AG10803 (cell line): ENCODE measurements at regions not wholly inside any gene's neighbourhood (a gene's known extent, or its start where the extent isn't known, plus 50 kb on each side); places are given as distances from the start of the nearest gene placed in this dataset.

Experiments used
- DNase-seq: peaks from one replicate; pipeline ENCODE4 v3.0.0; 2010; ENCODE audit warnings: low read depth
- H3K4me3 ChIP-seq: 2 replicates; pipeline ENCODE4 v1.5.1; 2011; ENCODE audit warnings: mild to moderate bottlenecking, low read length, control low read depth
- TF ChIP-seq, protein P1 (sequence below): conservative IDR thresholded peaks from 2 replicates; pipeline ENCODE4 v1.5.1; 2011; ENCODE audit warnings: mild to moderate bottlenecking, low read length, control low read depth, inconsistent platforms

DNA sequence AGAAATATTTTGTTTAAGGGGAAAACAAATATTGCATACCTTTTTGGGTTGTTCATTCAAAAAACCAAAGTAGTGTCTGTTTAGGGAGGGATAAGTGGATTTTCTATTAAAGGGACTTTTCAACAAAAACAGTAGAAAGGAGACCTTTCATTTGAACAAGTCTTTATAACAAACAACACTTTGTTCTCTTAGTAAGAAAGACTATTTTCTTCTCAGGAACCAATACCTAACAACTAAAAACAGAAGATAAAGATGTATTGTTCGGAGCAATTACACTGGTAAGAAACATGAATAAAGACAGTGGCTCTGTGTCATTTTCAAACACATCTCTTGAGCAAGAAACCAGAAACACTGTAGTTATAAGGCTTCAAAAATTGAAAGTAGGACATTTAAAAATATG, 1610.1 kb upstream of the PCDH20 start:
- TF ChIP-seq, protein P1, sequence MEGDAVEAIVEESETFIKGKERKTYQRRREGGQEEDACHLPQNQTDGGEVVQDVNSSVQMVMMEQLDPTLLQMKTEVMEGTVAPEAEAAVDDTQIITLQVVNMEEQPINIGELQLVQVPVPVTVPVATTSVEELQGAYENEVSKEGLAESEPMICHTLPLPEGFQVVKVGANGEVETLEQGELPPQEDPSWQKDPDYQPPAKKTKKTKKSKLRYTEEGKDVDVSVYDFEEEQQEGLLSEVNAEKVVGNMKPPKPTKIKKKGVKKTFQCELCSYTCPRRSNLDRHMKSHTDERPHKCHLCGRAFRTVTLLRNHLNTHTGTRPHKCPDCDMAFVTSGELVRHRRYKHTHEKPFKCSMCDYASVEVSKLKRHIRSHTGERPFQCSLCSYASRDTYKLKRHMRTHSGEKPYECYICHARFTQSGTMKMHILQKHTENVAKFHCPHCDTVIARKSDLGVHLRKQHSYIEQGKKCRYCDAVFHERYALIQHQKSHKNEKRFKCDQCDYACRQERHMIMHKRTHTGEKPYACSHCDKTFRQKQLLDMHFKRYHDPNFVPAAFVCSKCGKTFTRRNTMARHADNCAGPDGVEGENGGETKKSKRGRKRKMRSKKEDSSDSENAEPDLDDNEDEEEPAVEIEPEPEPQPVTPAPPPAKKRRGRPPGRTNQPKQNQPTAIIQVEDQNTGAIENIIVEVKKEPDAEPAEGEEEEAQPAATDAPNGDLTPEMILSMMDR, result no peak
- DNase-seq, result no peak
- H3K4me3 ChIP-seq, result no peak overlapping the region

DNA sequence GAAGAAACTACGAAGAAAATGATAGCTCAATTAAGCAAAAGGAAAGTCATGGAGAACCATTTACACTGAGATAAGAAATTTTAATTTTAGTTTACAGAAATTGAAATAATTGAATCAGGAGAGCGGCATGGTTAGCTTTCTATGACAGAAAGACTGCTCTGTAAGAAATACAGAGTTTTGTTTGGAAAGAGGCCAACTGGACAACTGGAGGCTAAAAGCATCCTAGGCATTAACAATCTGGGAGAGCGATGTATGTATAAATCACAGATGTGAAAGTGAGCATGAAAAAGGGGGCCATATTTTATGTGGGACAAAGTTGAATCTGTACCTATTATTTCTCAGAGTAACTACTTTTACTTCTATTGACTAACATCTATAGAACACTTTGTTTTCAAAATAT, 1608.8 kb upstream of the PCDH20 start:
- no peak for DNase-seq
- H3K4me3 ChIP-seq, result no peak overlapping the region
- TF ChIP-seq, protein P1, result no peak

DNA sequence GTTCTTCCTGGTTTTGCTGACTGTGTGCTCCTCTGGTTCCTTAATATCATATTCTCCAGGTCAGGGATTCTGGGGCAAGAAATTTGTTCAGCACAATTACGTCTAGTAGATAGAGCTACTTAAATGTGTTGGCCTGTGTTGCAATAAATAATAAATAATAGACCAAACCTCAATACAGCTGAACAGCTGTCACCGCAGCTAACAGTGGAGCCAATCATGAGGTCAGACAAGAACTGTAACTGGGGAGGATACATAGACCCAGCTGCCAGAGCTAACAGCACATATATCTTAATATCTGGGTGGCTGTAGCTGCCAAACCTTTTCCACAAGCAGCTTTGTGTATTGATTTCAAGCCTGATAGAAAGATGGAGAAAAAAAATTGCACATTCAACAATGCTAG, 1596.3 kb upstream of the PCDH20 start:
- no peak for DNase-seq
- TF ChIP-seq, protein P1, result no peak
- no peak overlapping the region for H3K4me3 ChIP-seq

DNA sequence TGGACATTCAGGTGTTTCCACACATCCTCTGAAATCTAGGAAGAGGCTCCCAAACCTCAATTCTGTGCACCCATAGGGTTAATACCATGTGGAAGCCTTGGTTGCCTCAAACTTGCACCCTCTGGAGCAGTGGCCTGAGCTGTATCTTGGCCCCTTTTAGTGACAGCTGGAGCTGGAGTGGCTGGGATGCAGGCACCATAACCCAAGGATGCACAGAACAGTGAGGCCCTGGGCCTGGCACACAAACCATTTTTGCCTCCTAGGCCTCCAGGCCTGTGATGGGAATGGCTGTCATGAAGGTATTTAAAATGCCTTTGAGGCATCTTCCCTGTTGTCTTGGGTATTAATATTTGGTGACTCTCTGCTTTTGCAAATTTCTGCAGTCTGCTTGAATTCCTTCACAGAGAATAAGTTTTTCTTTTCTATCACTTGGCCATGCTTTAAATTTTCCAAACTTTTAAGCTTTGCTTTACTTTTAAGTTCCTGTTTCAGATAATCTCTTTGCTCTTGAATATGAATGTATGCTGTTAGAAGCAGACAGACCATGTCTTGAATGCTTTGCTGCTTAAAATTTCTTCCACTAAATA, 1594.5 kb upstream of the PCDH20 start:
- H3K4me3 ChIP-seq, result no peak overlapping the region
- TF ChIP-seq, protein P1, result no peak
- no peak for DNase-seq

DNA sequence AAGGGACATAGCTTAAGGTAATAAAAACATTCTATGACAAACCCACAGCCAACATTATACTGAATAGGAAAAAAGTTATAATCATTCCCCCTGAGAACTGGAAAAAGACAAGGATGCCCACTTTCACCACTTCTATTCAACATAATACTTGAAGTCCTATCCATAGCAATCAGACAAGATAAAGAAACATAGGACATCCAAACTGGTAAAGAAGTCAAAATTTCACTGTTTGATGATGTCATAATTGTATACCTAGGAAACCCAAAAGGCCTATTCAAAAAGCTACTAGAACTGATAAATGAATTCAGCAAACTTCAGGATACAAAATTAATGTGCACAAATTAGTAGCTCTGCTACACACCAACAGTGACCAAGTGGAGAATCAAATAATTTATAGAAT, 1590.0 kb upstream of the PCDH20 start:
- TF ChIP-seq, protein P1, result no peak
- H3K4me3 ChIP-seq, result no peak overlapping the region
- no peak for DNase-seq

DNA sequence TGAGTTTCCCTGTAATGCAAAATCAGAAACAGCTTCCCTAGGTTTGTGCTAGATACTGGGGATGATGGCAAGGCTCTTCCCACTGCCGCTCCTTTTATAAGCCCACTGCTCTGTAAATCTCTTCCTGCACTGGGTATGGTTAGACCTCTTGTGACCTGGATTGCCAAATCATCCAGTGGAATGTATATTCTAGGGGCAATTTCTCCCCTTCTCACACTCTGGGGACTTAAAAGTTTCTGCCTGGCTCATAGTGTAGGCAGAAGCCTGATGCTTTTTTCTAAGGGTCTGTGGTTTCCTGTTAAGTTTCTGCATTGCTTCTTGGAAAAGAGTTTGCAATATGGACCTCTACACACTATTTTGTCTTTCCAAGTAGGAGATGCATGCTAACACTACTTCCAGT, 1582.0 kb upstream of the PCDH20 start:
- H3K4me3 ChIP-seq, result no peak overlapping the region
- TF ChIP-seq, protein P1, result no peak
- no peak for DNase-seq

DNA sequence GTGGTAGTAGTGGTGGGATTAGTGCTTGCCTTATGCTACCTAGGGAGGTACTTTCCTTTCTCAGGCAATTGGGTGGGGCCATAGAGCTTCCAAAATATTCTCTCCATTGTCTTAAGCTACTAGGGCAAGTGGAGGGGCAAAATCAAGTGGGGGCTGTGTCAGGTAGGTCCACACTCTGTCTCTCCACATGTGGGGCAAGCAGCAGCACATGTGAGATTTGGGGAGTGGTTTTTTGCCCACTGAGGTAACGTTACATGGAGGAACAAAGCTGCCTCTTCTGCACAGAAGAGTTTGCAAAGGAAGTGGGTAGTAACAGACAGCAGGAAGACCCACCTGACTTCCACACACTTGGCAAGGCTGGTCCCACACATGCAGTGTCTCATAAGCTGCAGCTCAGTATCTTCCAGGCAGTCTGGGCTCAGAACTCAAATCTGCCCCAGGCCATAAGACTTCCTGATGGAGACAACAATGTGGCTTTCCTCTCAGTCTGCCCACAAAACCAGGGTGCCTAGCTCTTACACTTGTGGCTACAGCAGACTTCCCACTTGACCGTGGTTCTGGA, 1581.5 kb upstream of the PCDH20 start:
- no peak overlapping the region for H3K4me3 ChIP-seq
- no peak for DNase-seq
- TF ChIP-seq, protein P1, result no peak
